ENCODE measurements at regions not wholly inside any gene's neighbourhood (a gene's known extent, or its start where the extent isn't known, plus 50 kb on each side); places are given as distances from the start of the nearest gene placed in this dataset.

DNA sequence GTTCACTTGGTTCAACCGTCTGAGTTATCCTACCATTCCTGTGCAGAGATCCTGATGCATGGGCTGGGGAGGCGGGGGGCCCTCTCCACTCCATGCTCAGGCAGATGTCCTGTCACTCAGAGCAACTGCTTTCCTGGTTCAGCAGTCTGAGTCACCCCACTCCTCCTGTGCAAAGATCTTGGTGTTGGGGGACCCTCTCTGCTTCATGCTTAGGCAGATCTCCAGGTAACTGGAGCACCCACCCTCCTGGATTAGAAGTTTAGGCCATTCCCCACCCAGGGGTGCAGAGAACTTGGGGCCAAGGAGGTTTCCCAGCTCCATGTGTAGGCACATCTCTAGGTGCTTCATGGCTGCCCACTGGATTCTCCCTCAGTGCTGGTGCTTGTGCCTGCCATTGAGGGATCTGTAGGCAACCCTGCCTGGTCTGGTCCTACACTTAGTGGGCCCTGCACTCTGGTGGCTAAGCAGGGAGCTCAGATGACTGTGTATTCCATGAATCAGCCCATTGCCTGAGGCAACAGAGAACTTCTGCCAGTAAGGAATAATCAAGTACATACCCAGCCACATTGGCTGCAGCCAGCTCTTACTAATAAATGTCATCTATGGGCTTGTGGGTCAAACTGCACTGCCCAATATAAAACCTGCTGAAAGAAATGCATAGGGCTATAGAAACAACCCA lies 465.4 kb upstream of the THBS1 start:
- DNase-seq (ENCODE audit: low read depth): peak; percentile 98

DNA sequence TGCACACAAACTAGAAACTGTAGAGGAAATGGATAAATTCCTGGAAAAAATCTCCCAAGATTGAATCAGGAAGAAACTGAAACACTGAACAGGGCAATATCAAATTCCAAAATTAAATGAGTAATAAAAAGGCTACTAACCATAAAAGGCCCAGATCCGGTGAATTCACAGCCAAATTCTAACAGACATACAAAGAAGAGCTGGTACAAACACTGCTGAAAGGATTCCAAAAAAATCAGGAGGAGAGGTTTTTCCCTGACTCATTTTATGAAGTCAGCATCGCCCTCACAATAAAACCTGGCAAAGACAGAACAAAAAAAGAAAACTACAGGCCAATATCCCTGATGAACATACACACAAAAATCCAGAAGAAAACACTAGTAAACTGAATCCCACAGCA lies 462.4 kb upstream of the THBS1 start:
- DNase-seq (ENCODE audit: low read depth): peak; percentile 97

DNA sequence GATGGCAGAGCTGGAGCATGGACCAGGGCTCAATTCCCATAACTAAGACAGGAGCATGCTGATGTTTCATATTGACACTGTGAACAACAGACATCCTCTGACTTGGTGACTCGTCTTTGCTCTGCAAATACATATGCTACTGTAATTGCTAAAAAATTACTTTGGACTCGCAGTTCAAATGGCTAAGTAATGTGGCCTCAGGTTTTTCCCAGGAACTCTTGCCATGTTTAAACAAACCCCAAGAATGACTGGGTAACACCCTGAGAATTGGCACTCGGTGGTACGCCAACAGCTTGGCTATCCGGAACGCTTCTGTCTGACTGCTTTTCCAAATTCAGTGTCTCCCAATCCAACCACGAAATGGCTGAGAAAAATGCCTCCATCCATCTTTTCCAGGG lies 456.7 kb upstream of the THBS1 start:
- DNase-seq (ENCODE audit: low read depth): peak; percentile 50

DNA sequence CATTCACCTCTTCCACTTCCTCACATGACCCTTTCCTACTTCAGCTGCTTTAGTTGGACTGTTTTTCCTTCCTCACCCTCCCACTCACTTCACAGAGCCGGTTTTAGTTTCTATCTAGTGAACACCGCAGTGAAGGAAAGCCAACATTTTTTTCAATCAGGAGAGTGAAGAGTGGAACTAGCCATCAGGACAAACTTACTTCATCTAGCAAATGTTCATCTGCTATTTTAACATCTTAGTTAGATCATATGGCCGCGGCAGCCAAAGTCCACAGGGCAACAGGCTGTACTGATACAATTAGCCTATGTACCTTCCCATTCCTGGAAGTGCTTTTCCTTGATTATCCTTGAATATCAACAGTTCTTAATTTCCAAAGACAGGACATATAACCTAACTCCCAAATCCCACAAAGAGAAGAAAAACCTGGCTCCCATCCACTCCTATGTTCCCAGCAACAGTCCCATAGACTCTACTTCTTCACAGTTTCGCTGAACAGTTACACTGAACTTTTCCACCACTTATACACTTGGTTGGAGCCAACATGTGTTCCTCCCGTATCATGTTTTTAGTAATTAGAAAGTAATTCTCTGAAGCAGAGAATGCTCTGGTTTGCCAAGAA lies 456.2 kb upstream of the THBS1 start:
- peak; percentile 30 for DNase-seq (ENCODE audit: low read depth)

DNA sequence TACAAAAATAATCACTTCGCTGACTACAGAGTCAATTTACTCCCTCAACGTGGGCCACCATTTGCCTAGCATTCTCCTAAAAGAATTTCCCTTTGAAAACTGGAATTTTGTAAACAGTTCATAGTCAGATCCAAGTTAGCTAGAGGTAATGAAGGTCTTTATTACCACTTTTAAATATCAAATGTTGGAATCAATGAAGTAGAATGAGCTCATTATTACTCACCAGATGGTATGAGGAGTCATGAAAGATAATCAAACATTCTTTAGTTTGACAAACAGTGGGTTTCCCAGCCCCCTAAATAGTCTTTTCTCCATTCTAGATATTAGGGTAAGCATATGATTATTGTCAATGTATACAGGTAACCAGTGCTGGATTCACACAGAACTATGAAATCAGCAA lies 455.7 kb upstream of the THBS1 start:
- peak; percentile 54 for DNase-seq (ENCODE audit: low read depth)

DNA sequence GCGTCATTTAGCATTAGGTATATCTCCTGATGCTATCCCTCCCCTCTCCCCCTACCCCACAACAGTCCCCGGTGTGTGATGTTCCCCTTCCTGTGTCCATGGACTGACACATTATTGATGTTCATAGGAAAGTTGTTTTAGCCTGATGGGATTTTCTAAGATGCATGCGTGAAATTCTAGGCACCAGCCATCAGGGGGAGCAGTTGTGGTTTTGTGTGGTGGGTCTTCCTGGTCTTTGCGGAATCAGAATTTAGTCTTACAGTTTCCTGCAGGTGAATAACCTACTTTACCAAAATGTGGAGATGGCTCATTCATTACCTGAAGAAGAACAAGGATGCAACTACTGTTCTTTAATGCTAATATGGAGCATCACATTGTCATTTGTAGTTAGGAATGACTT lies 455.0 kb upstream of the THBS1 start:
- peak; percentile 74 for DNase-seq (ENCODE audit: low read depth)

DNA sequence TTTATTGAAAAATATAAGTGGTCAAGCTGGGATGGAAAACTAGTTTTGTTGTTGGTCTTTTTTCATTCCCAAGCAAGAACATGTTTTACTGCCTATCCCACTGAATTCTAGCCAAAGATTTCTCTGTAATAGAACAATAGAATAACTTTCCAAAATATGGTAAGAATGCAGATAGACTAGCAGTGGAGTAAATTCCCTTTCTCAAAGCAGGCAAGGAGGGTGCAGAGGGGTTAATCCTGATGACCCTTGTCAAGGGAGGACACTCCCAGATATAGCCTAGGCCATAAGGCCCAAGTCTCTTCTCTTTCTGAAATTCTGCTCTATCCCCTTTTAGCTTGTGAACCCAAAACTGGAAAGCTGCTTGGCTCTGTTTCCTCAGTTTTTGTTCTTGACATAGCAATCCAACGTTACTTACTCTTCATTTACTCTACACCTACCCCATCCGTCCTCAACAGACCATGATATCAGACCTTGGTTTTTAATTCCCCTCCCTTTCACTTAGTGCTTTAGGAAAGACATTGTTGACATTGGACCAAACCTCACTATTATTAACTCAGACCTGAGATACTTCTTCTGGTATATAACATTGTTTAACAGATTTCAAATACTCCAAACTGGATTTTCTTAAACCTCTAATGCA lies 453.6 kb upstream of the THBS1 start:
- DNase-seq (ENCODE audit: low read depth): peak; percentile 41

DNA sequence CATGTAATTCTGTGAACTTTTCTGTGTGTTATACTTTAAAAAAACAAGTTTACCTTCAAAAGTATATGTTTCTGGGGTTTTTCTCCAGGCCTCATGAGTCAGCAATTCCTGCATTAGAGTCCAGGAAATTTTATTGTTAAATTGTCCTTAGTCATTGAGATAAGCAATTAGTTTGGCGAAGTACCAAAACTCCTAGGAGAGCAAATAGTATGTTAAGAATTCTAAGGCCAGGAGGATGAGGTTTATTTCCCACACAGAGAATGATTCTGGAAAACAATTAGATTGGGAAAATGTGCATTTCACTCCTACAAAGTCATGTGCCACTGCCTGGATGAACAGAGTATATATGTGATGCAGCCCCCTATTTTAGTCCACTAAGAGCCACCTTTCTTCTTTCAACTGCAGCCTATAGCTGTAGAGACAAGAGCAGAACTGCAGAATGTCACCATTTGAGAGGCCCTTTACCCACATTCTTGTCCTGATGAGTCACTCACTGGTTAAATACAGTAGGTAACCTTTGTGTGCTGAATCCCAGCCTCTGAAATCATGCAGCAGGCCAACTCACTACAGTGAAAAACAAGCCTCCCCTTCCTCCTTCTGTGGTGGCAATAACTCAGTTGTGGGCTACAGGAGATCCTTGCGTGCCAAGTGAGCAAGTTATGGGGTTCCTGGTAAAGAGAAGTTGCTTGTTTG lies 452.8 kb upstream of the THBS1 start:
- DNase-seq (ENCODE audit: low read depth): peak; percentile 97

DNA sequence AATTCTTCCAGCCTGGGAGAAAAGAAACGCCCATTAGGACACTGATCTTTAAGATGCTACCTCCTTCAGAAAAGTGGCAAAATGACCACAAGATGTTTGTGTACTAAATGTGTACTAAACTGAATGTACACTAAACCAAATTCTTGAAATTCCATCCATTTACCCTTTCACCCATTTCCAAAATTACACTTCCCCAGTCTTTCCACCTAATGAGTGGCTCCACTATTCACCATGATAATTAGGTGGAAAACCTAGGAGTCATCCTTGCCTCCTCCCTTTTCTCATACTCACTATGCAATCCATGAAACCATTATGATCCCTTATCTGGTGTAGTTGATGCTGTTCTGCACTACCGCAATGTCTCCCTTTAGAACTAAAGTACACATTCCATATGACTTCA lies 452.1 kb upstream of the THBS1 start:
- DNase-seq (ENCODE audit: low read depth): peak; percentile 56

DNA sequence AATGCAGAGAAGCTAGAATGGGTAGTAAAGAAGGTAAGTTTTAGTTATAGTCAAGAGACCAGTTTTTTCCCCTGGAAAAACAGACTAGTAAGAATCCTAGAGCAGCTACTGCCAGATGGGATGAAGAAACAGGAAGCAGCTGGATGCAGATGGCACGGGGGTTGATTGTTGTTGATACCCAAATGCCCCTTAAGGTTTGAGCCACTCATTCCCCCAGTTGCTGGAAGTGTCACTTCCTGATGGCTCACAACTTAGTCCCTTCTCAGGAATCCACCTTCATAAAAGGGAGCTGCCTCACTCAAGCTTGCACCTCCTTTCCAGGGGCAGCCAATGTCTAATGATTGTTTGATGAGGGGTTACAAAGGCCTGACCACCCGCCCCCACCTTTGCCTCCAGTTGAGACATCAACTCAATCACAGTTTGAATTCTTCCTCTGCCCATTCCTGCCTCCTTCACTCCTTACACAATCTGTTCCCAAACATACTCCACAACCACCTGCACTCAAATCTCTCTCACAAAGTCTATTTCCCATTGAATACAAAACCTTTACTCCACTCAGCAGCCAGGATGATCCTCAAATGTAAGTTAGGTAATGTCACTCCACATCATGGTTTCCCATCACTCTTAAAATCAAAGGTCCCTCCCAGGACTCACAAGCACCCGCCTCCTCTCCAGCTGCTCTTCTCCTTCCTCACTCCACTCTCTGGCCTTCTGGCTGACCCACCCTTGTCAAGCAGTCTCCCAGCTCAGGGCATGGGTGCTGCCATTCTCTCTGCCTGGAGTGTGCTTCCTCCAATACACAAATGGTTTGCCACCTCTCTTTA lies 450.1 kb upstream of the THBS1 start:
- peak; percentile 87 for DNase-seq (ENCODE audit: low read depth)

DNA sequence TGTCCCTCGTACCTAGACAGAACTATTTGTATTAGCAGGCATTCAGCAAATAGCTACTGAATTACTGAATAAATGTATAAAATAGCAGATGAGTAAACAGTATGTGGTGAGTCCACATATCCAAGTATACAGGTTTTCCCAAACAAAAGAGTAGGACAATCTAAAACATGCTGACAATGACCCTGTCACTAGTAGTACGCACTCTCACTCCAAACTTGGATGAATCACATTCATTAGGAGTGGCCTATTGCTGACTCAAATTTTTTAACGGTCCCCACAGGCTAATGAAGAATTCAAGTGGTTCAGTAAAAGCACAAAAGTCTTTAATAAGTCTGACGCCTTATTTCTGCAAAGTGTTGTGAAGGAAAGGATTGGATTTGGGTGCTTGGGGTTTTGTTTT lies 449.3 kb upstream of the THBS1 start:
- DNase-seq (ENCODE audit: low read depth): peak; percentile 75

DNA sequence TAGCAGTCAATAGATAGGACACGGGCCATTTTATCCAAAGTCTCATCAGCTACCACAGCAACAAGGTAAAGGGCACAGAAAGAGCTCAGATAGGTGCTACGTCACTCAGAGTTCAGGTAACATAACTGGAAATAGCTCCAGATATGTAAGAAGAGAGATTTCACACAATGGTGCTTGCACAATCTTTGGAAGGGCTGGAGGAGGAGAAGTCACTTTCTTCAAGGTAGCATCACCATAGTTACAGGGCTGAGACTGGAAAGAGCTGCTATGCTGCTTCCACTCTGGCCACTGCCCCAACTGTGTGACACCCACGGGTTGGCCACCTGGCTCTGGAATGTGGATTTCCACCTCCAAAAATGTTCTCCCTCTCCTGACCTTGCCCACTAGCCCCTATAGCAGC lies 448.8 kb upstream of the THBS1 start:
- no peak for DNase-seq (ENCODE audit: low read depth)

DNA sequence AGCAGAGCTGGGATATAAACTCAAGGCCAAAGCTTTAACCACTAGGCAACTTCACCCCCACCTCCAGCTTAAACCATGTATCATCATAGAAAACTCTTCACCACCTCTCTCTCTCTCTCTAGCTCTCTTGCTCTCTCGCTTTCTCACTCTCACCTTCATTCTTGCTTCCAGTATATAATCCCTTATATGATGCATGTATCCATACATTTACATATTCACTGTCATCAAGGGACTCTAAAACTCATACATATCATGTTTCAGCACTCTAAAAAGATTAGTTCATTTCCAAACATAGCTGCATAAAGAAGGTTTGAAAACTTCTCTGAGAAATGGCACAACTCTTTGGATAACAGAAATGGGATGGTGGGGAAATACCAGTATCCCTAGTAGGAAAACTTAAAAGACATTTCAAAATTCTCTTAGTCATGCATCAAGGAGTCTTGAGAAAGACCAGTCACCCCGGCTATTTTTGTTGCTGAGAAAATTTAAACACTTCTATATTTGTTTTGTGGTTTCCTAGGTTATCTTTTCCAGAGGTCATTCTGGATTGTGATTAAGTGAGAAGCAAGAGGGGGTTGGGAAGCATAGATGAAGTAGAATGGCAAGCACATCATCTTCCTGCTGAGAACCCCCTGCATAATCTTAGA lies 447.8 kb upstream of the THBS1 start:
- DNase-seq (ENCODE audit: low read depth): peak; percentile 90

DNA sequence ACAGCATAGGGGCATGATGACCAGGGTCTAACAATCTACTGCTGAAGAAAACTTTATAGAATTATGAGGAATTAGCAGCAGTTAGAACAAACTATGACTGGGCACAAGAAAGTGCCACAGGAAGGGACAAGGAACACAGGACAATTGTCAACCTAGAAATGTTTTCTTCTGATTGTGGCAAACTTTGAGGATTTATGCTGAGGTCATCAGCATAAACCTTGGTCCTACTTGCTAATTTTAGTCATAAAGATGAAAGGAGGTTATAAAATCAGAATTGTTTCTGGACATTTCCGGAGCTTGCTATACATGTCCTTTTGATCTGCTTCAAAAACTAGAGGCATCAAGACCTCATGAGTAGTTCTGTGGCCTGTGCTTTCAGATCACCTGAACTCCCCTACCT lies 446.6 kb upstream of the THBS1 start:
- no peak for DNase-seq (ENCODE audit: low read depth)

DNA sequence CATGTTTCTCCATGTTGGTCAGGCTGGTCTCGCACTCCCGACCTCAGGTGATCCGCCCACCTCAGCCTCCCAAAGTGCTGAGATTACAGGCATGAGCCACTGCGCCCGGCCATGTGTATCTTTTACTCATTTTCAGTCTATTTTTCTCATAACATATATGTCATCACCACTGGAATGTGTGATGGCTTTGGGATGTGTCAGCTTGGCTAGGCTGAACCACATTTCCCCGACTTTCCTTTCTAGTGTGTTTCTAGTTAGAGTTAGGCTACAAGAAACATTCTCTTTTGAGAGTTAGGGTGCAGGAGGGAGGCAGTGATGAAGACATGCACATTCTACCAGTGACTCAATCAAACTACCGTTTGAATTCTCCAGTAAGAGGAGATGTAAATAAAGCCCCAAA lies 444.9 kb upstream of the THBS1 start:
- DNase-seq (ENCODE audit: low read depth): peak; percentile 89

DNA sequence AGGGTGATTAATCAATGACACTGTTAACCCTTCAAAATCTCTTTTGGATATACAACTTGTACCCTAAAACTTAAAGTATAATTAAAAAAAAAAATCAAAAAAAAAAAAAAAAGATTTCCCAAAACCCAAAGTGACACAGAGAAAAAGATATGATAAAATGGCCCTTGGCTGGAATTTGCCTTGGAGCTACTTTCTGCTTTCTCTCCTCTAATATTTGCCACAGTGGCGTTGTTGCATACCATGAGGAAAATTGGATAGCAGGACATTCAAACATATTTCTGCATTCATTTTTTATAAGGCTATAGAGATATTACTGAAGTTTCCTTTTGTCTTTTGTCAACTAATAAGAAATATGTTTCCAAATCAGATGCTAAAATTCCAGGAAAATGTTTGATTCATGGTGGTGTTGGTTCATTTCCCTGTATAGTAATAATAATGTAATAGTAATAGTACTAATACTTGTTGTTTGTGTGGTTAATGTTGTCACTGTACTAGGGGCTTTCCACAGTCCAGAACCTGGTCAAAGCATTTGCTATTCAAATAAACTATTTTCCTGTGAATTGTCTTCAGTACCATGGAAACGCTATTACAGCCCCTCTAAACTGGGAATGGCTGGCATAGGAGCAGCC lies 441.3 kb upstream of the THBS1 start:
- DNase-seq (ENCODE audit: low read depth): peak; percentile 52

DNA sequence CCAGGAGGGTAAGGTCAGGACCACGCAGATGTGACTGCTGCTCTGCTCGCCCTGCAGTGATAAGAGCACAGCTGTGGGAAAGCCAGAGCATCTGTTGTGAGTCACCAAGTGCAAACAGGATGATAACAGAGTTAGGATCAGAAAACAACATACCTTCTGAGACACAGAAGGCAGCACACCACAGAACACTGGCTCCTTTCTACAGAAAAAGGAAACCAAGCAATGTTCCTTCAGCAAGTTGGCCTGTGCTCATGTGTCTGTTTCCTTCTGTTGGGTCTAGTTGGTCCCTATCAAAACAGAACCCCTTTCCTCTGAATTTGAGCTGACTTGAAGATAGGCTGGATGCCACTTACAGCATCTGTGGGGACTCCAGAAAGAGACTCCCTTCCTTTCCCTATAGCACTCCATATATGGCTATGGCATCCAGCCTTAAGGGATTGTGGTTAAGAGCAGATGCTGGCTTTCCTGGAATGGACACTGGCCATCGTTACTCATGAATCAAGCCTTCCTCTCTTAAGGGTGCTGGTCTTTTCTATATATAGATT lies 440.7 kb upstream of the THBS1 start:
- peak; percentile 99 for DNase-seq (ENCODE audit: low read depth)

DNA sequence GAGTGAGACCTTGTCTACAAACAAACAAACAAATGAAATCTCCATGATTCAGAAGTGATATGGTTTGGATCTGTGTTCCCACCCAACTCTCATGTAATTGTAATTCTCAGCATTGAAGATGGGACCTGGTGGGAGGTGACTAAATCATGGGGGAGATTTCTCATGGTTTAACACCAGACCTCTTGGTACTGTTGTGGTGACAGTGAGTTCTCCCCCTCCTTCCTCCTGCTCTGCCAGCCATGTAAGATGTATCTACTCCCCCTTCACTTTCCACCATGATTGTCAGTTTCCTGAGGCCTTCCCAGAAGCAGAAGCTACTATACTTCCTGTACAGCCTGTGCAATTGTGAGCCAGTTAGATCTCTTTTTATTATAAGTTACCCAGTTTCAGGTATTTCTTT lies 438.4 kb upstream of the THBS1 start:
- no peak for DNase-seq (ENCODE audit: low read depth)

DNA sequence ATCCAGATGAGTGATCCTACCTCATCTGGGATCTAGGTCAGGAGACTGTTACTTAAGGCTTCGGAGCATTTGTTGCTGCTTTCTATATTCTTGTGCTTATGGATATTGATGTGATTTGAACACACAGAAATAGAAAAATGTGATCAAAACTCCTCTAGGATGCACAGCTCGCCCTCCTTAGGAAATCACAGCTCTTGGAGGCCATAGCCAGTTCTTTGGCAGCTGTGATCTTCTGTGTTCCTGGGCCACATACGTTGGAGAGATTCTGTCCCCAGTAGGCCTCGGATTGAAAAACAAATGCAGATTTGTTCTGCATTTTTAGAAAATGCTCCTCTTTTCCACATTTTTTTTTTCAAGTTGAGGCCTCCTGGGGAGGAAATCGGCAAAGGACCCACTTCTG lies 437.4 kb upstream of the THBS1 start:
- DNase-seq (ENCODE audit: low read depth): no peak

DNA sequence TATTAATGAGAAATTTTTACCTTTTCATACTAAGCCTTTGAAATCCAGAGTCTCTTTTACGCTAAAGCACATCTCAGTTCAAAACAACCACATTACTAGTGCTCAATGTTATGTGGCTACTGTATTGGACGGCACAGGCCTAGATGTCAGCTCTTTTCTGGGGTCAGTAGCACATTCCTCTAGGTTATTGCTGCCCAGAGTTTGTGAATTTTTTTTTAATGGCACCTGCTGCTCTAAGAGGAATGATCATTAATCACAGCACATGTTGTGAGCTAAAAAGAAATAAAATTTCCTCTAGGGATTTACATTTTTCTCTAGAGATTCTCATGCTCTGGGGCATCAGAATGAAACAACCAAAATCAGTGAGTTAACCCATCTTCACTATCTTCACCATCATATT lies 436.8 kb upstream of the THBS1 start:
- no peak for DNase-seq (ENCODE audit: low read depth)
